ENCODE measurements at regions not wholly inside any gene's neighbourhood (a gene's known extent, or its start where the extent isn't known, plus 50 kb on each side); places are given as distances from the start of the nearest gene placed in this dataset.

GRCh38 chr14:100438678-100439592 lies 115.8 kb downstream of the SLC25A47 start:
- peak; percentile 14 to 66 (median 53) for DNase-seq (ENCODE audit: low read depth in 3 of 3)

- no peak for DNase-seq (ENCODE audit: low read depth in 3 of 3)
Observed at GRCh38 chr14:100439781-100440180, 116.6 kb downstream of the SLC25A47 start.

- no peak for DNase-seq (ENCODE audit: low read depth in 3 of 3)
Observed at GRCh38 chr14:100440207-100440631, 117.1 kb downstream of the SLC25A47 start.

GRCh38 chr14:100440758-100441203 lies 117.6 kb downstream of the SLC25A47 start:
- DNase-seq (ENCODE audit: low read depth in 3 of 3) = no peak

- DNase-seq (ENCODE audit: low read depth in 3 of 3) = no peak
Observed at GRCh38 chr14:100441271-100441947, 118.3 kb downstream of the SLC25A47 start.

- no peak for DNase-seq (ENCODE audit: low read depth in 3 of 3)
Observed at GRCh38 chr14:100442036-100442435, 118.9 kb downstream of the SLC25A47 start.

- DNase-seq (ENCODE audit: low read depth in 3 of 3) = no peak
Observed at GRCh38 chr14:100442498-100443490, 119.7 kb downstream of the SLC25A47 start.

GRCh38 chr14:100443603-100444002 lies 120.5 kb downstream of the SLC25A47 start:
- DNase-seq (ENCODE audit: low read depth in 3 of 3) = no peak

- DNase-seq (ENCODE audit: low read depth in 3 of 3) = no peak
Observed at GRCh38 chr14:100445436-100446088, 122.4 kb downstream of the SLC25A47 start.

GRCh38 chr14:100446572-100446971 lies 123.4 kb downstream of the SLC25A47 start:
- no peak for DNase-seq (ENCODE audit: low read depth in 3 of 3)

GRCh38 chr14:100448376-100448775 lies 125.2 kb downstream of the SLC25A47 start:
- DNase-seq (ENCODE audit: low read depth in 3 of 3) = no peak

- no peak for DNase-seq (ENCODE audit: low read depth in 3 of 3)
Observed at GRCh38 chr14:100449225-100449987, 126.3 kb downstream of the SLC25A47 start.

- no peak for DNase-seq (ENCODE audit: low read depth in 3 of 3)
Observed at GRCh38 chr14:100450049-100450448, 126.9 kb downstream of the SLC25A47 start.

GRCh38 chr14:100450736-100451135 lies 127.6 kb downstream of the SLC25A47 start:
- no peak for DNase-seq (ENCODE audit: low read depth in 3 of 3)

- DNase-seq (ENCODE audit: low read depth in 3 of 3) = no peak
Observed at GRCh38 chr14:100451264-100451663, 128.1 kb downstream of the SLC25A47 start.

- DNase-seq (ENCODE audit: low read depth in 3 of 3) = no peak
Observed at GRCh38 chr14:100453930-100454329, 130.8 kb downstream of the SLC25A47 start.

- DNase-seq (ENCODE audit: low read depth in 3 of 3) = no peak
Observed at GRCh38 chr14:100454437-100454836, 131.3 kb downstream of the SLC25A47 start.

GRCh38 chr14:100463937-100464336 lies 123.3 kb downstream of the BEGAIN start:
- DNase-seq (ENCODE audit: low read depth in 3 of 3) = no peak

GRCh38 chr14:100466111-100466856 lies 120.9 kb downstream of the BEGAIN start:
- DNase-seq (ENCODE audit: low read depth in 3 of 3) = no peak

Measured in stimulated activated CD4-positive, alpha-beta T cell treated with anti-CD3 and anti-CD28 coated beads, TNF-alpha, amount 100 ng/mL, for 48 hours (primary cell).